ENCODE measurements at regions not wholly inside any gene's neighbourhood (a gene's known extent, or its start where the extent isn't known, plus 50 kb on each side); places are given as distances from the start of the nearest gene placed in this dataset.

- no peak overlapping the region for H3K27ac Mint-ChIP-seq
- ATAC-seq (no peak), DNase-seq (ENCODE audit: low spot score) (no peak)
- ChIA-PET CTCF (no interaction called here), POLR2A (no interaction called here)
- no peaks in the 10 kb centered on the region; the same call in 1 of the 2 replicates for H3K27me3 Mint-ChIP-seq (ENCODE audit: low read depth)
- no peaks in the 10 kb centered on the region for H3K36me3 Mint-ChIP-seq
- TF ChIP-seq IRF1 (CRISPR knock-in tag; IDR thresholded peaks at IDR 0.05) = no peak
- no peak for TF ChIP-seq ELF4 (CRISPR knock-in tag; IDR thresholded peaks at IDR 0.05; ENCODE audit: low read depth)
- TF ChIP-seq ZNF671 (CRISPR knock-in tag; IDR thresholded peaks at IDR 0.05) = no peak
- TF ChIP-seq JUN (CRISPR knock-in tag; IDR thresholded peaks at IDR 0.05) = no peak
- TF ChIP-seq ZNF138 (CRISPR knock-in tag; conservative IDR thresholded peaks at IDR 0.05) = no peak
- TF ChIP-seq OVOL2 (CRISPR knock-in tag; IDR thresholded peaks at IDR 0.05; ENCODE audit: borderline replicate concordance) = no peak
- TF ChIP-seq NR2C2 (CRISPR knock-in tag; IDR thresholded peaks at IDR 0.05) = no peak
- TF ChIP-seq USF1 (CRISPR knock-in tag; IDR thresholded peaks at IDR 0.05) = no peak
- TF ChIP-seq PRDM15 (CRISPR knock-in tag; IDR thresholded peaks at IDR 0.05) = no peak
- TF ChIP-seq AFF4 (CRISPR knock-in tag; IDR thresholded peaks at IDR 0.05; ENCODE audit: borderline replicate concordance) = no peak
- TF ChIP-seq PRRX2 (CRISPR knock-in tag; IDR thresholded peaks at IDR 0.05) = no peak
- no peak for TF ChIP-seq NFYB (CRISPR knock-in tag; conservative IDR thresholded peaks at IDR 0.05; ENCODE audit: low read depth)
- no peak for TF ChIP-seq ZNF232 (CRISPR knock-in tag; IDR thresholded peaks at IDR 0.05)
- no peak for TF ChIP-seq FOXJ3 (CRISPR knock-in tag; IDR thresholded peaks at IDR 0.05; ENCODE audit: borderline replicate concordance)
- no peak for TF ChIP-seq CTCF (IDR thresholded peaks at IDR 0.05)
- TF ChIP-seq NFATC4 (CRISPR knock-in tag; IDR thresholded peaks at IDR 0.05) = no peak
- no peak for TF ChIP-seq ATF3 (CRISPR knock-in tag; conservative IDR thresholded peaks at IDR 0.05)
- TF ChIP-seq ATF1 (CRISPR knock-in tag; IDR thresholded peaks at IDR 0.05) = no peak
- no peak for TF ChIP-seq HMGA2 (CRISPR knock-in tag; IDR thresholded peaks at IDR 0.05)
- TF ChIP-seq SMAD4 (CRISPR knock-in tag; IDR thresholded peaks at IDR 0.05) = no peak
- no peak overlapping the region for H3K4me3 Mint-ChIP-seq
- H3K9me3 Mint-ChIP-seq = peaks cover 7% of the 10 kb centered on the region
- 0 out of 2 replicates have a peak, but pooled peaks cover 7% of the 10 kb centered on the region for H3K4me1 Mint-ChIP-seq
These were observed 87.9 kb upstream of the TRIO start for GRCh38 chr5:14054965-14055963.

All from WTC11 (cell line).